Natural killer cell (primary cell): ENCODE measurements at regions not wholly inside any gene's neighbourhood (a gene's known extent, or its start where the extent isn't known, plus 50 kb on each side); places are given as distances from the start of the nearest gene placed in this dataset.

Source experiments
- ATAC-seq, 3 donors: fragments of 150-1000 bp in 2 of 3; fragments of 200-7000 bp in 1 of 3; cut with Tn5 transposase; 1 replicate in 1 of 3; 2 replicates in 2 of 3; pipeline ENCODE4 v1.10.0; 2021; ENCODE audit warnings: mild to moderate bottlenecking in 2 of 3, moderate library complexity in 2 of 3
- DNase-seq, 2 donors: peaks; one replicate each; pipeline versions ENCODE4 v3.0.0 to v3.0.0-alpha.2; 2013 to 2021; ENCODE audit warnings: mixed read lengths in 1 of 2
- H3K27ac ChIP-seq: one replicate; pipeline ENCODE4 v1.5.1; 2013; ENCODE audit warnings: mild to moderate bottlenecking, low read length
- H3K27me3 ChIP-seq: one replicate; pipeline ENCODE4 v1.6.1; 2013; ENCODE audit warnings: low read length; ENCODE audit not compliant: control insufficient read depth, insufficient read depth
- H3K36me3 ChIP-seq: one replicate; pipeline ENCODE4 v1.6.1; 2013; ENCODE audit warnings: low read length; ENCODE audit not compliant: control insufficient read depth, insufficient read depth
- H3K4me1 ChIP-seq: one replicate; pipeline ENCODE4 v1.6.1; 2013; ENCODE audit warnings: low read length; ENCODE audit not compliant: control insufficient read depth, insufficient read depth
- H3K4me3 ChIP-seq: one replicate; pipeline ENCODE4 v1.5.1; 2013; ENCODE audit warnings: low read length
- H3K9me3 ChIP-seq: one replicate; pipeline ENCODE4 v1.6.1; 2013; ENCODE audit warnings: low read length; ENCODE audit not compliant: control insufficient read depth, insufficient read depth
- H3K27ac Mint-ChIP-seq, 2 donors: one replicate each; pipeline ENCODE4 v1.8.0; 2022; ENCODE audit warnings: mild to moderate bottlenecking in 2 of 2, mixed read lengths in 2 of 2, moderate library complexity in 1 of 2
- H3K27me3 Mint-ChIP-seq, 2 donors: one replicate each; pipeline ENCODE4 v1.8.0; 2022; ENCODE audit warnings: low read depth in 2 of 2, mixed read lengths in 2 of 2
- H3K36me3 Mint-ChIP-seq: one replicate; pipeline ENCODE4 v1.8.0; 2022; ENCODE audit warnings: mixed read lengths
- H3K4me1 Mint-ChIP-seq, 2 donors: one replicate each; pipeline ENCODE4 v1.8.0; 2022; ENCODE audit warnings: mixed read lengths in 2 of 2
- H3K4me3 Mint-ChIP-seq: one replicate; pipeline ENCODE4 v1.8.0; 2022; ENCODE audit warnings: mild to moderate bottlenecking, moderate library complexity, mixed read lengths
- H3K9me3 Mint-ChIP-seq, 2 donors: one replicate each; pipeline ENCODE4 v1.8.0; 2022; ENCODE audit warnings: mixed read lengths in 2 of 2
- WGBS: methylation state at CpG from one replicate; pipeline ENCODE4 v1.1.7; 2013; ENCODE audit warnings: missing lambda C conversion rate; ENCODE audit not compliant: insufficient coverage; 5-methylcytosine and 5-hydroxymethylcytosine counted together
- intact Hi-C: fragments of 100-400 bp; cut with micrococcal nuclease; formaldehyde crosslinking; loops from one replicate; pipeline ENCODE4 v1.14.2; 2022
- TF ChIP-seq, protein P1 (sequence below): fragments of 200-600 bp; IDR thresholded peaks from one replicate; pipeline ENCODE4 v1.8.0; 2022; ENCODE audit warnings: antibody characterized with exemption

DNA sequence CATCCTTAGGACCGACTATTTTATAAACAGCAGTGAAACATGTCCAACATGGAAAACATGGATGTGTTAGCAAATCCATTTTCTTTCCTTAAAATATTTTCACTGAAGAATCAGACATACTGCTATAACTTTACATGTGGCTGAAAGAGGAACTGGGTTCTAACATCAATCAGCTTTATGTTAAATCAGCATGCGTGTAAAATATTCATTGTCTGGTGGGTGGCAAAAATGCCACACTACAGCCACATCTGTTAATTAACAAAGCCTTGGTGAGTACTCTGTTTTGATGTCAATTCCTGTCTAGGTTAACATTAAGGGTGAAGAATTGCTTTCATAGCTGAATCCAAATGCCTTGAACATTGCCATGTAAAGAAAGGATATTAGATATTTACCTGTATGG is 222.6 kb upstream of the CEP162 start:
- no peaks in the 10 kb centered on the region for H3K9me3 ChIP-seq
- Mint-ChIP-seq H3K36me3 (no peaks in the 10 kb centered on the region), H3K4me1 (no peaks in the 10 kb centered on the region), H3K27ac (no peak overlapping the region), H3K27me3 (no peaks in the 10 kb centered on the region), H3K9me3 (peaks cover 0 to 4% of the 10 kb centered on the region in 2 donors), H3K4me3 (no peak overlapping the region)
- ATAC-seq (no peak), DNase-seq (no peak)
- no peaks in the 10 kb centered on the region for H3K27me3 ChIP-seq
- TF ChIP-seq, protein P1, sequence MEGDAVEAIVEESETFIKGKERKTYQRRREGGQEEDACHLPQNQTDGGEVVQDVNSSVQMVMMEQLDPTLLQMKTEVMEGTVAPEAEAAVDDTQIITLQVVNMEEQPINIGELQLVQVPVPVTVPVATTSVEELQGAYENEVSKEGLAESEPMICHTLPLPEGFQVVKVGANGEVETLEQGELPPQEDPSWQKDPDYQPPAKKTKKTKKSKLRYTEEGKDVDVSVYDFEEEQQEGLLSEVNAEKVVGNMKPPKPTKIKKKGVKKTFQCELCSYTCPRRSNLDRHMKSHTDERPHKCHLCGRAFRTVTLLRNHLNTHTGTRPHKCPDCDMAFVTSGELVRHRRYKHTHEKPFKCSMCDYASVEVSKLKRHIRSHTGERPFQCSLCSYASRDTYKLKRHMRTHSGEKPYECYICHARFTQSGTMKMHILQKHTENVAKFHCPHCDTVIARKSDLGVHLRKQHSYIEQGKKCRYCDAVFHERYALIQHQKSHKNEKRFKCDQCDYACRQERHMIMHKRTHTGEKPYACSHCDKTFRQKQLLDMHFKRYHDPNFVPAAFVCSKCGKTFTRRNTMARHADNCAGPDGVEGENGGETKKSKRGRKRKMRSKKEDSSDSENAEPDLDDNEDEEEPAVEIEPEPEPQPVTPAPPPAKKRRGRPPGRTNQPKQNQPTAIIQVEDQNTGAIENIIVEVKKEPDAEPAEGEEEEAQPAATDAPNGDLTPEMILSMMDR: no peak
- WGBS: 67% methylated on average over 1 of the region's 2 CpGs
- H3K4me3 ChIP-seq: no peak overlapping the region
- H3K4me1 ChIP-seq: no peaks in the 10 kb centered on the region
- intact Hi-C loops: no loop called here
- H3K27ac ChIP-seq: no peak overlapping the region
- no peaks in the 10 kb centered on the region for H3K36me3 ChIP-seq

DNA sequence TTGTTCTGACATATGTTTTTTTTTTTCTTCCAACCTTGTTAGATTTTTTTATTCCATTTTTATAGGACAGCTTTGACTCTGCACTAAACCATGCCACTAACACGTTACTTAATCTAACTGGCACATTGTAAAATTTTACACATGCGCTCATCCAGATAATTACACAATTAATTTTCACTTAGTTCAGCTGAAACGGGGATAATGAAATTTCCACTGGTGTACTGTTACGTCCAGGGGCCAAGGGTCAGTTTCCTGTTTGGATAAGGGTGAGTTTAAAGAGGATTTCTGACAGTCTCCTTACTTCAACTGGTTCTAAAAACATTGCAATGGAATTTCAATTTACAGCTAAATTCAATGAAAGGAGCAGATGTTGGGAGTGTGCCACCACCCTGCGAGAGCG is 221.8 kb upstream of the CEP162 start:
- H3K4me3 Mint-ChIP-seq: no peak overlapping the region
- H3K27me3 Mint-ChIP-seq: no peaks in the 10 kb centered on the region
- Histone ChIP-seq H3K27ac (no peak overlapping the region), H3K4me1 (no peaks in the 10 kb centered on the region), H3K4me3 (no peak overlapping the region), H3K27me3 (no peaks in the 10 kb centered on the region), H3K9me3 (no peaks in the 10 kb centered on the region), H3K36me3 (no peaks in the 10 kb centered on the region)
- intact Hi-C loops: no loop called here
- H3K4me1 Mint-ChIP-seq: no peaks in the 10 kb centered on the region
- no peak overlapping the region for H3K27ac Mint-ChIP-seq
- no peak for DNase-seq
- H3K9me3 Mint-ChIP-seq: peaks cover 0 to 4% of the 10 kb centered on the region in 2 donors
- TF ChIP-seq, protein P1: no peak
- ATAC-seq: no peak
- WGBS: 83% methylated on average over 5 of the region's 6 CpGs
- no peaks in the 10 kb centered on the region for H3K36me3 Mint-ChIP-seq

DNA sequence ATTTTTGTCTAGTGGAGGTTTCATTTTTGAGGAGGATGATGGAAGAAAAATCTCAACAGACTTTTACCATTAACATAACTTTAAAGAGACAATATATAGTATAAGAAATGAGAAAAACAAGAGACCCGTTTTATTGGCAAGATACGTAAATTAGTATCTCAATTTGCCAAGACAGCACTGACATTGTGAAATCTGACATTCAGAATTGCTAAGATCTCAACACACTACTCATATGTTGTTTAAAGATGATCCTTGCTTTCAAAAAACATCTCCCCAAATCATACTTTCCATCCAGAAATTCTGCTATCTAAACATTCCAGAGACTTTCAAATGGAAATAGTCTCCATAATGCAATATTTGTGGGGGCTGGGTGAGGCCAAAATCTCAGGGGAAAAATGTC is 220.9 kb upstream of the CEP162 start:
- Mint-ChIP-seq H3K36me3 (no peaks in the 10 kb centered on the region), H3K4me1 (no peaks in the 10 kb centered on the region), H3K27ac (no peak overlapping the region), H3K9me3 (peaks cover 0 to 4% of the 10 kb centered on the region in 2 donors), H3K27me3 (no peaks in the 10 kb centered on the region), H3K4me3 (no peak overlapping the region)
- DNase-seq (no peak), ATAC-seq (no peak)
- no peaks in the 10 kb centered on the region for H3K27me3 ChIP-seq
- TF ChIP-seq, protein P1: no peak
- H3K4me3 ChIP-seq: no peak overlapping the region
- no peaks in the 10 kb centered on the region for H3K9me3 ChIP-seq
- no peaks in the 10 kb centered on the region for H3K36me3 ChIP-seq
- intact Hi-C loops: no loop called here
- no peak overlapping the region for H3K27ac ChIP-seq
- WGBS: 90% methylated on average over 2 of the region's 2 CpGs
- H3K4me1 ChIP-seq: no peaks in the 10 kb centered on the region

DNA sequence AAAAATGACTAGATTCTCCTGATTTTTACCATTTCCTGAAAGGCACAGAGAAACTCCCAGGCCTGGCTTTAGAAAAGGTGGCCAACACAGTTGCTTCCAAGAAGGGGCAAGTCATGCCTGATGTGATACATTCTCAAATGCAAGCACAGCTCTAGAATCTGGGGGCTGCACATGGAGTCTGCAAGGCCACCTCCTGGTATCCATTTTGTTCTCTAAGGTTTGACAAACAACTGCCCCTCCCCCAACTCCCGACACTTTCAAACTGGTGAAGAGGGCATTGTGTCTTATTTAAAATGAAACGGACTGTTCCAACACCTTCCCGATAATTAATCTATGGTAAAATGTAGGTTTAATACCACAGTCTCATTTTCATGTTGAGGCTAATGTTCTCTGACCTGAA is 220.2 kb upstream of the CEP162 start:
- Histone ChIP-seq H3K9me3 (no peaks in the 10 kb centered on the region), H3K36me3 (no peaks in the 10 kb centered on the region), H3K4me1 (no peaks in the 10 kb centered on the region), H3K27ac (no peak overlapping the region), H3K4me3 (no peak overlapping the region), H3K27me3 (no peaks in the 10 kb centered on the region)
- intact Hi-C loops: no loop called here
- Mint-ChIP-seq H3K4me1 (no peaks in the 10 kb centered on the region), H3K27ac (no peak overlapping the region), H3K4me3 (no peak overlapping the region), H3K27me3 (no peaks in the 10 kb centered on the region), H3K9me3 (peaks cover 2 to 6% of the 10 kb centered on the region in 2 donors), H3K36me3 (no peaks in the 10 kb centered on the region)
- DNase-seq (no peak), ATAC-seq (no peak)
- TF ChIP-seq, protein P1: no peak
- WGBS: 100% methylated on average over 1 of the region's 3 CpGs
